Stomach (tissue), 8 donors: ENCODE measurements at regions not wholly inside any gene's neighbourhood (a gene's known extent, or its start where the extent isn't known, plus 50 kb on each side); places are given as distances from the start of the nearest gene placed in this dataset.

Experiments
- DNase-seq, 2 donors: peaks; one replicate each; pipeline versions ENCODE4 v3.0.0 to v3.0.0-alpha.2; 2013 to 2019
- H3K27ac ChIP-seq, 5 donors: fragments of 200-600 bp in 4 of 5; sonication (generic) in 4 of 5; one replicate each; pipeline ENCODE4 v1.5.1; 2013 to 2019; ENCODE audit warnings: mild to moderate bottlenecking in 1 of 5, moderate library complexity in 1 of 5
- H3K27me3 ChIP-seq, 3 donors: fragments of 200-600 bp; sonication (generic); one replicate each; pipeline ENCODE4 v1.5.1; 2017 to 2019; ENCODE audit warnings: mixed run types in 1 of 3
- H3K36me3 ChIP-seq, 4 donors: fragments of 200-600 bp; sonication (generic); 1 replicate in 3 of 4; 2 replicates in 1 of 4; pipeline ENCODE4 v1.5.1; 2016 to 2019
- H3K4me1 ChIP-seq, 4 donors: fragments of 200-600 bp; sonication (generic); one replicate each; pipeline ENCODE4 v1.5.1; 2016 to 2019
- H3K4me3 ChIP-seq, 4 donors: fragments of 200-600 bp; sonication (generic) in 3 of 4; one replicate each; pipeline ENCODE4 v1.5.1; 2016 to 2019; ENCODE audit warnings: mild to moderate bottlenecking in 1 of 4
- H3K9me3 ChIP-seq, 4 donors: fragments of 200-600 bp; sonication (generic); one replicate each; pipeline ENCODE4 v1.5.1; 2016 to 2019
- CTCF ChIP-seq, 7 experiments: fragments of 450-650 bp in 4 of 7; fragments of 200-600 bp in 3 of 7; sonication (generic) in 3 of 7; IDR thresholded peaks; one replicate each; pipeline ENCODE4 v1.5.1; 2016 to 2019; ENCODE audit warnings: antibody characterized with exemption in 7 of 7, control low read depth in 2 of 7, mild to moderate bottlenecking in 1 of 7
- EP300 ChIP-seq: sonication (generic); formaldehyde crosslinking; IDR thresholded peaks from one replicate; pipeline ENCODE4 v1.6.1; 2017; ENCODE audit warnings: antibody characterized with exemption
- POLR2A ChIP-seq, 4 donors: fragments of 450-650 bp; IDR thresholded peaks; one replicate each; pipeline ENCODE4 v1.6.1; 2016; ENCODE audit warnings: antibody characterized with exemption in 4 of 4, control low read depth in 2 of 4, mild to moderate bottlenecking in 1 of 4, moderate library complexity in 1 of 4
- POLR2AphosphoS5 ChIP-seq, 3 donors: sonication (generic); formaldehyde crosslinking; IDR thresholded peaks; one replicate each; pipeline ENCODE4 v1.6.1; 2016; ENCODE audit warnings: antibody characterized with exemption in 3 of 3
- WGBS, 5 donors: extraction: QIAGEN DNeasy Blood & Tissue Kit in 3 of 5; methylation state at CpG; one replicate each; pipeline versions ENCODE4 v1.1.5 to v1.1.7; 2013 to 2018; 5-methylcytosine and 5-hydroxymethylcytosine counted together
- intact Hi-C: fragments of 100-400 bp; cut with DNase I; formaldehyde crosslinking; loops from one replicate; pipeline ENCODE4 v1.15.1; 2023; ENCODE audit warnings: low total_unique reads
- donor health status: healthy with polysubstance abuse.
- donor health status: Bipolar disorder and iron deficiency.
- donor health status: healthy.

- Histone ChIP-seq H3K27me3 (no peaks in the 10 kb centered on the region), H3K4me1 (peaks cover 0 to 3% (median 0%) of the 10 kb centered on the region in 4 donors), H3K4me3 (no peak overlapping the region), H3K9me3 (no peaks in the 10 kb centered on the region), H3K36me3 (no peaks in the 10 kb centered on the region), H3K27ac (no peak overlapping the region)
- 66 to 90% (median 85%) methylated on average over 1 of the region's 1 CpG for WGBS, 5 donors
- no peak for DNase-seq
- intact Hi-C loops = no loop called here
- no peak for TF ChIP-seq CTCF (IDR thresholded peaks at IDR 0.05)
- TF ChIP-seq POLR2AphosphoS5 (IDR thresholded peaks at IDR 0.05) = no peak
- no peak for TF ChIP-seq EP300
- TF ChIP-seq POLR2A (IDR thresholded peaks at IDR 0.05) = no peak
These were observed 593.8 kb downstream of the ISL1 start for GRCh38 chr5:51977014-51977413.

GRCh38 chr5:51983161-51983560, 599.9 kb downstream of the ISL1 start:
- no peak for DNase-seq
- TF ChIP-seq EP300 = no peak
- no peak for TF ChIP-seq POLR2AphosphoS5 (IDR thresholded peaks at IDR 0.05)
- TF ChIP-seq POLR2A (IDR thresholded peaks at IDR 0.05) = no peak
- TF ChIP-seq CTCF (IDR thresholded peaks at IDR 0.05) = no peak
- H3K9me3 ChIP-seq = no peaks in the 10 kb centered on the region
- peaks cover 0 to 3% (median 0%) of the 10 kb centered on the region in 4 donors for H3K4me1 ChIP-seq
- H3K4me3 ChIP-seq = no peak overlapping the region
- no peaks in the 10 kb centered on the region for H3K36me3 ChIP-seq
- intact Hi-C loops = no loop called here
- no peak overlapping the region for H3K27ac ChIP-seq
- no peaks in the 10 kb centered on the region for H3K27me3 ChIP-seq

GRCh38 chr5:51986733-51987132, 603.5 kb downstream of the ISL1 start:
- 73 to 90% (median 77%) methylated on average over 3 of the region's 3 CpGs for WGBS, 5 donors
- Histone ChIP-seq H3K27ac (no peak overlapping the region), H3K4me3 (no peak overlapping the region), H3K9me3 (no peaks in the 10 kb centered on the region), H3K27me3 (no peaks in the 10 kb centered on the region), H3K4me1 (no peaks in the 10 kb centered on the region), H3K36me3 (no peaks in the 10 kb centered on the region)
- no peak for DNase-seq
- TF ChIP-seq POLR2A (IDR thresholded peaks at IDR 0.05) = no peak
- no peak for TF ChIP-seq POLR2AphosphoS5 (IDR thresholded peaks at IDR 0.05)
- TF ChIP-seq EP300 = no peak
- TF ChIP-seq CTCF (IDR thresholded peaks at IDR 0.05) = no peak
- intact Hi-C loops = no loop called here

GRCh38 chr5:51987239-51987638, 604.0 kb downstream of the ISL1 start:
- intact Hi-C loops = no loop called here
- H3K36me3 ChIP-seq = no peaks in the 10 kb centered on the region
- no peak for DNase-seq
- no peak overlapping the region for H3K27ac ChIP-seq
- H3K9me3 ChIP-seq = no peaks in the 10 kb centered on the region
- no peak for TF ChIP-seq CTCF (IDR thresholded peaks at IDR 0.05)
- TF ChIP-seq POLR2AphosphoS5 (IDR thresholded peaks at IDR 0.05) = no peak
- no peak for TF ChIP-seq EP300
- no peaks in the 10 kb centered on the region for H3K4me1 ChIP-seq
- no peak overlapping the region for H3K4me3 ChIP-seq
- H3K27me3 ChIP-seq = no peaks in the 10 kb centered on the region
